MM.1S (cell line): ENCODE measurements at regions not wholly inside any gene's neighbourhood (a gene's known extent, or its start where the extent isn't known, plus 50 kb on each side); places are given as distances from the start of the nearest gene placed in this dataset.

Source experiments
- EZH2 ChIP-seq: fragments of 300-600 bp; sonication (generic); optimal IDR thresholded peaks from 2 replicates; pipeline ENCODE3; 2017; ENCODE audit warnings: low read depth, mild to moderate bottlenecking, antibody characterized with exemption, low read length, mixed read lengths
- TF ChIP-seq, protein P1 (sequence below): fragments of 300-600 bp; sonication (generic); IDR thresholded peaks from 2 replicates; pipeline ENCODE4 v1.5.1; 2016; ENCODE audit warnings: antibody characterized with exemption, low read length, mixed read lengths

DNA sequence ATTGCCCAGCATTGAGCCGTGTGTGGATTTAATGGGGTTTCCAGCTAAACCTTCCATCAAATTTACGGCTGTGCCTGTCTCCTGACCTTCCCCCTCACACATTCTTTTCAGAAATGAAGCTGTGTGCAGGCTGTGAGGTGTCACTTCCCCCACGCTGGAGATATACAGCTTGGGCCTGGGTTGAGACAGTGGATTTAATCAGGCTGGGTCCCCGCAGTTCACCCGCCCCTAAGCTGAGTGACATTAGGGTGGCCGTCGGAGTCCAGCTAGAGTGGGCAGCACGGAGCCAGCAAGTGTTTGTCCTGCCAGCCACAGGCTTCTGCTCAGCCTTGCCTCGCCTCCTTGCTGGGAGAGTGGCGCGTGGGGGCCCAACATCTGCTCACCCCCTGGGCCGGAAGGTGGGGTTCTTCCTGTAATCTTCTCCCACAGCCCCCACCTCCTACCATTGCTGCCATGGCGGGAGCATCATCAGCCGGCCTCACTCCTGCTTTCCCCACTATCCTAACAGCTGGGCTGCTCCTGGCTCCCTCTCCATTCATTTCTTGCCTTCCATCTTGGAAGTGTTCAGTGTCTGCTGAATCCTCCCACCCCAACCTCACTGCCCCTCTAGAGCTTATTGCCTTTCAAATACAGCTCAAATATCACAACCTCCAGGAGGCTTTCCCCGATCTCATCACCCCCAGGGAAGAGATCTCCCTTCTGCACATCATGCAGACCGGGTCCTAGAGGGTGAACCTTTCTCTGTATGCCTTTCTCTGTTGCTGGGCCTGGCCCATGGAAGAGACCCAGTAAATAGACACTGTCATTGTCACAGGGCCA is 149.0 kb downstream of the GLI2 start:
- TF ChIP-seq, protein P1, sequence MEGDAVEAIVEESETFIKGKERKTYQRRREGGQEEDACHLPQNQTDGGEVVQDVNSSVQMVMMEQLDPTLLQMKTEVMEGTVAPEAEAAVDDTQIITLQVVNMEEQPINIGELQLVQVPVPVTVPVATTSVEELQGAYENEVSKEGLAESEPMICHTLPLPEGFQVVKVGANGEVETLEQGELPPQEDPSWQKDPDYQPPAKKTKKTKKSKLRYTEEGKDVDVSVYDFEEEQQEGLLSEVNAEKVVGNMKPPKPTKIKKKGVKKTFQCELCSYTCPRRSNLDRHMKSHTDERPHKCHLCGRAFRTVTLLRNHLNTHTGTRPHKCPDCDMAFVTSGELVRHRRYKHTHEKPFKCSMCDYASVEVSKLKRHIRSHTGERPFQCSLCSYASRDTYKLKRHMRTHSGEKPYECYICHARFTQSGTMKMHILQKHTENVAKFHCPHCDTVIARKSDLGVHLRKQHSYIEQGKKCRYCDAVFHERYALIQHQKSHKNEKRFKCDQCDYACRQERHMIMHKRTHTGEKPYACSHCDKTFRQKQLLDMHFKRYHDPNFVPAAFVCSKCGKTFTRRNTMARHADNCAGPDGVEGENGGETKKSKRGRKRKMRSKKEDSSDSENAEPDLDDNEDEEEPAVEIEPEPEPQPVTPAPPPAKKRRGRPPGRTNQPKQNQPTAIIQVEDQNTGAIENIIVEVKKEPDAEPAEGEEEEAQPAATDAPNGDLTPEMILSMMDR: no peak
- TF ChIP-seq EZH2: no peak
